SK-N-SH treated with all-trans-retinoic acid at 6 μM for 48 hours (cell line): ENCODE measurements at regions not wholly inside any gene's neighbourhood (a gene's known extent, or its start where the extent isn't known, plus 50 kb on each side); places are given as distances from the start of the nearest gene placed in this dataset.

Experiments
- ATAC-seq: fragments of 200-7000 bp; cut with Tn5 transposase; 3 replicates; pipeline ENCODE4 v1.9.1; 2020; ENCODE audit warnings: mild to moderate bottlenecking, moderate library complexity
- ARNTL ChIP-seq: fragments of 450-650 bp; formaldehyde crosslinking; IDR thresholded peaks from 2 replicates; pipeline ENCODE4 v1.5.0; 2020; ENCODE audit warnings: low read depth, mild to moderate bottlenecking, moderate library complexity, borderline replicate concordance
- BACH2 ChIP-seq: fragments of 250-450 bp; sonication (Bioruptor Pico); IDR thresholded peaks from 2 replicates; pipeline ENCODE4 v1.9.0; 2021; ENCODE audit warnings: mild to moderate bottlenecking, borderline replicate concordance
- CREB5 ChIP-seq: fragments of 250-450 bp; sonication (Bioruptor Pico); IDR thresholded peaks from 2 replicates; pipeline ENCODE4 v1.5.1; 2020; ENCODE audit warnings: low read depth, mild to moderate bottlenecking, moderate library complexity
- CSDC2 ChIP-seq: fragments of 250-450 bp; sonication (Bioruptor Pico); IDR thresholded peaks from 2 replicates; pipeline ENCODE4 v1.5.0; 2020; ENCODE audit warnings: mild to moderate bottlenecking, moderate library complexity
- CSRNP3 ChIP-seq: fragments of 250-450 bp; sonication (Bioruptor Pico); IDR thresholded peaks from 2 replicates; pipeline ENCODE4 v1.5.1; 2021; ENCODE audit warnings: mild to moderate bottlenecking, moderate library complexity
- ESRRG ChIP-seq: fragments of 250-450 bp; sonication (Bioruptor Pico); IDR thresholded peaks from 2 replicates; pipeline ENCODE4 v1.6.1; 2021; ENCODE audit warnings: mild to moderate bottlenecking
- GLIS3 ChIP-seq: fragments of 250-450 bp; sonication (Bioruptor Pico); IDR thresholded peaks from 2 replicates; pipeline ENCODE4 v1.5.0; 2020; ENCODE audit warnings: mild to moderate bottlenecking, moderate library complexity
- ISL1 ChIP-seq: fragments of 250-450 bp; sonication (Bioruptor Pico); IDR thresholded peaks from 2 replicates; pipeline ENCODE4 v2.1.2; 2022; ENCODE audit warnings: mild to moderate bottlenecking, moderate library complexity
- OSR1 ChIP-seq: fragments of 250-450 bp; sonication (Bioruptor Pico); IDR thresholded peaks from 2 replicates; pipeline ENCODE4 v1.8.0; 2022; ENCODE audit warnings: moderate library complexity, mild to moderate bottlenecking, inconsistent platforms
- POU6F1 ChIP-seq: fragments of 250-450 bp; sonication (Bioruptor Pico); IDR thresholded peaks from 2 replicates; pipeline ENCODE4 v1.8.0; 2021; ENCODE audit warnings: low read depth, mild to moderate bottlenecking, moderate library complexity, borderline replicate concordance
- RARB ChIP-seq: fragments of 250-450 bp; sonication (Bioruptor Pico); IDR thresholded peaks from 2 replicates; pipeline ENCODE4 v1.8.0; 2021; ENCODE audit warnings: mild to moderate bottlenecking, moderate library complexity
- SNAI2 ChIP-seq: fragments of 250-450 bp; sonication (Bioruptor Pico); IDR thresholded peaks from 2 replicates; pipeline ENCODE4 v1.5.0; 2020; ENCODE audit warnings: mild to moderate bottlenecking, moderate library complexity
- TCF4 ChIP-seq: fragments of 250-450 bp; sonication (Bioruptor Pico); IDR thresholded peaks from 2 replicates; pipeline ENCODE4 v1.8.0; 2021; ENCODE audit warnings: mild to moderate bottlenecking, moderate library complexity, borderline replicate concordance
- TOX ChIP-seq: fragments of 250-450 bp; sonication (Bioruptor Pico); IDR thresholded peaks from 2 replicates; pipeline ENCODE4 v1.8.0; 2021; ENCODE audit warnings: mild to moderate bottlenecking, moderate library complexity, borderline replicate concordance
- TSHZ2 ChIP-seq: fragments of 250-450 bp; sonication (Bioruptor Pico); IDR thresholded peaks from 2 replicates; pipeline ENCODE4 v1.5.0; 2020; ENCODE audit warnings: mild to moderate bottlenecking, moderate library complexity
- ZC3H10 ChIP-seq: fragments of 250-450 bp; sonication (Bioruptor Pico); IDR thresholded peaks from 2 replicates; pipeline ENCODE4 v1.5.1; 2021; ENCODE audit warnings: mild to moderate bottlenecking, moderate library complexity
- ZFP3 ChIP-seq: fragments of 250-450 bp; sonication (Bioruptor Pico); IDR thresholded peaks from 2 replicates; pipeline ENCODE4 v1.5.0; 2020; ENCODE audit warnings: mild to moderate bottlenecking, moderate library complexity
- ZFP30 ChIP-seq: fragments of 450-650 bp; formaldehyde crosslinking; IDR thresholded peaks from 2 replicates; pipeline ENCODE4 v1.5.0; 2022; ENCODE audit warnings: mild to moderate bottlenecking, moderate library complexity
- ZNF565 ChIP-seq: fragments of 450-650 bp; formaldehyde crosslinking; conservative IDR thresholded peaks from 2 replicates; pipeline ENCODE4 v1.5.0; 2020; ENCODE audit warnings: low read depth, mild to moderate bottlenecking, moderate library complexity
- ZNF70 ChIP-seq: fragments of 450-650 bp; formaldehyde crosslinking; IDR thresholded peaks from 2 replicates; pipeline ENCODE4 v1.5.0; 2020; ENCODE audit warnings: mild to moderate bottlenecking, moderate library complexity

GRCh38 chr12:29039013-29039412, 110.1 kb upstream of the FAR2 start:
- no peak; the same call in 2 of the 3 replicates for ATAC-seq
- TF ChIP-seq TCF4 (CRISPR knock-in tag): peak; percentile 73
- no peak for TF ChIP-seq CSDC2 (CRISPR knock-in tag)
- TF ChIP-seq ISL1: 0 out of 2 replicates have a peak, but pooled peaks have one; percentile 17
- no peak for TF ChIP-seq TSHZ2 (CRISPR knock-in tag)
- no peak for TF ChIP-seq ZFP30 (CRISPR knock-in tag)
- TF ChIP-seq, all 23 proteins: peak for 2

GRCh38 chr12:29041621-29042020, 107.5 kb upstream of the FAR2 start:
- peak; percentile 84 for ATAC-seq

GRCh38 chr12:29043069-29043468, 106.0 kb upstream of the FAR2 start:
- ATAC-seq: peak; percentile 71

More at GRCh38 chr12:29041621-29042020, 107.5 kb upstream of the FAR2 start:
- TF ChIP-seq ZFP30 (CRISPR knock-in tag): no peak
- TF ChIP-seq ARNTL (CRISPR knock-in tag): no peak
- peak; percentile 41; the same call in 1 of the 2 replicates for TF ChIP-seq TOX (CRISPR knock-in tag)
- TF ChIP-seq ISL1: 0 out of 2 replicates have a peak, but pooled peaks have one; percentile 17
- no peak for TF ChIP-seq OSR1
- 0 out of 2 replicates have a peak, but pooled peaks have one; percentile 34 for TF ChIP-seq CREB5 (CRISPR knock-in tag)

GRCh38 chr12:29044799-29045198, 104.3 kb upstream of the FAR2 start:
- ATAC-seq: no peak
- TF ChIP-seq ZFP30 (CRISPR knock-in tag): no peak
- TF ChIP-seq ARNTL (CRISPR knock-in tag): no peak
- peak; percentile 55; the same call in 1 of the 2 replicates for TF ChIP-seq TSHZ2 (CRISPR knock-in tag)
- no peak for TF ChIP-seq OSR1
- peak; percentile 78; the same call in 1 of the 2 replicates for TF ChIP-seq TCF4 (CRISPR knock-in tag)

More at GRCh38 chr12:29043069-29043468, 106.0 kb upstream of the FAR2 start:
- TF ChIP-seq ZC3H10 (CRISPR knock-in tag) (0 out of 2 replicates have a peak, but pooled peaks have one; percentile 12), TOX (CRISPR knock-in tag) (peak; percentile 58; the same call in 1 of the 2 replicates), ESRRG (CRISPR knock-in tag) (no peak)

- no peak for ATAC-seq
- TF ChIP-seq ESRRG (CRISPR knock-in tag) (no peak), RARB (CRISPR knock-in tag) (no peak), OSR1 (no peak), SNAI2 (CRISPR knock-in tag) (no peak), ISL1 (no peak), ZFP3 (CRISPR knock-in tag) (no peak), ZNF565 (CRISPR knock-in tag) (no peak), ZFP30 (CRISPR knock-in tag) (no peak), ZNF70 (CRISPR knock-in tag) (no peak), TSHZ2 (CRISPR knock-in tag) (no peak), TOX (CRISPR knock-in tag) (no peak), CSRNP3 (CRISPR knock-in tag) (no peak), POU6F1 (CRISPR knock-in tag) (no peak), GLIS3 (CRISPR knock-in tag) (no peak), BACH2 (no peak), ARNTL (CRISPR knock-in tag) (no peak)
These were observed 100.3 kb upstream of the FAR2 start for GRCh38 chr12:29048787-29049186.
